ENCODE measurements at regions not wholly inside any gene's neighbourhood (a gene's known extent, or its start where the extent isn't known, plus 50 kb on each side); places are given as distances from the start of the nearest gene placed in this dataset.

- H3K4me1 ChIP-seq (replicated peaks), result peaks cover 11% of the 10 kb centered on the region; the same call in 1 of the 2 replicates
- no peaks in the 10 kb centered on the region for H3K9me3 ChIP-seq (replicated peaks)
- no peaks in the 10 kb centered on the region for H3K36me3 ChIP-seq
- H3K4me3 ChIP-seq, result no peak overlapping the region
- DNase-seq (ENCODE audit: low read depth in 1 of 2, low spot score in 2 of 2), result no peak
- no peak overlapping the region for H3K27ac ChIP-seq
- no peaks in the 10 kb centered on the region for H3K27me3 ChIP-seq (replicated peaks)
Measured at GRCh38 chr6:150723345-150723658, 123.6 kb downstream of the PLEKHG1 start.

DNA sequence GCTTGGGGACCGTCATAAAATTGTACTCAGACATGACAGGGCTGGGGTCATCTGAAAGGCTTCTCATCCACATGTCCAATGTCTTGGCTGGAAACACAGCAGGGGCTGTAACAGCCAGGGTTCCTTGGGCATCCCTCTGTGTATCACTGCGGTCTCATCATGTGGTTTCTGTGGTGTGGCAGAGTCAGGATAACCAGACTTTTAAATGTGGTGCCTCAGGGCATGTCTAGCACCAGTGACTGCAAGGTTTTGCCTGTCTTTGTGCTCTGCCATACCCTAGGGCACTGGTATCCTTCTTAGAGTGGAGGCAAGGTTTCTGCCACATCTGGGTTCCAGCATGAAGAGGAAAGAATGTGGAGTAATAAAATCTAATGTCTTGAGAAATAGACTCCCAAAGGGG, 124.2 kb downstream of the PLEKHG1 start:
- Histone ChIP-seq H3K27me3 (replicated peaks) (no peaks in the 10 kb centered on the region), H3K4me3 (no peak overlapping the region), H3K9me3 (replicated peaks) (no peaks in the 10 kb centered on the region), H3K36me3 (no peaks in the 10 kb centered on the region), H3K27ac (no peak overlapping the region), H3K4me1 (replicated peaks) (peaks cover 11% of the 10 kb centered on the region; the same call in 1 of the 2 replicates)
- DNase-seq (ENCODE audit: low read depth in 1 of 2, low spot score in 2 of 2), result peak in 1 of 2 experiments; percentile 15

DNA sequence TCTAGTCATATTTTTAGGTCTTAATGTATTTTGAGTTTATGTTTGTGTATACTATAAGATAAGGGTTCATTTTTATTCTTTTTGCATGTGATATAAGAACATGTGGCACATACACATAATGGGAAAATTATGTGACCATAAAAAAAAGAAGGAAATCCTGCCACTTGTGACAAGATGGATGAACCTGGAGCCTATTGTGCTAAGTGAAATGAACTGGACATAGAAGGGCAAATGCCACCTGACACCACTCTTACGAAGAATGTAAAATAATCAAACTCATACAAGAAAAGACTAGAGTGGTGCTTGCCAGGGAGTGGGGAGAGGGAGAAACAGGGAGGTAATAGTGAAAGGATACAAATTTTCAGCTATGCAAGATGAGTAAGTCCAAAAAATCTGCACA, 126.1 kb downstream of the PLEKHG1 start:
- Histone ChIP-seq H3K27me3 (replicated peaks) (no peaks in the 10 kb centered on the region), H3K9me3 (replicated peaks) (no peaks in the 10 kb centered on the region), H3K4me3 (no peak overlapping the region), H3K4me1 (replicated peaks) (peaks cover 11% of the 10 kb centered on the region; the same call in 1 of the 2 replicates), H3K27ac (no peak overlapping the region), H3K36me3 (no peaks in the 10 kb centered on the region)
- DNase-seq (ENCODE audit: low read depth in 1 of 2, low spot score in 2 of 2), result no peak

DNA sequence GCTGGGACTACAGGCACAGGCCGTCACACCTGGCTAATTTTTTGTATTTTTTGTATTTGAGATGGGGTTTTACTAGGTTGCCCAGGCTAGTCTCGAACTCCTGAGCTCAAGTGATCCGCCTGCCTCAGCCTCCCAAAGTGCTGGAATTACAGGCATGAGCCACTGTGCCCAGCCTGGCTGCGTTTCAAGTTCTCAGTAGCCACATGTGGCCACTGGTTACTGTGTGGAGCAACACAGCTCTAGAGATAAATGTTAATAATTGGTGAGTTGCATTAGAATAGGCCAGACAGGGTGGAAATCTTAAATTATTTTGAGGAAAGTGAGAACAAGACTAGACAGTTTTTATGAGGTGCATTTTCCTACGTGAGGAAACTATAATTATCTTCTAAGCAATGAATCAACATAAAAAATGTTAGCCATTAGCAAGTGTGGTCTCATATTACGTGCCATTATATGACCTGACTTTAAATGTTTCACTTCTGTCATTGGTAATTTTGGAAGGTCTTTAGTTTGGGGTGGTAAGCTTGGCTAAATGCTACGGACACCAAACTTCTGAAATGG, 129.6 kb downstream of the PLEKHG1 start:
- no peaks in the 10 kb centered on the region for H3K4me1 ChIP-seq (replicated peaks)
- H3K27ac ChIP-seq, result no peak overlapping the region

GRCh38 chr6:150730801-150731457, 131.2 kb downstream of the PLEKHG1 start:
- H3K36me3 ChIP-seq, result no peaks in the 10 kb centered on the region
- no peak for DNase-seq (ENCODE audit: low read depth in 1 of 2, low spot score in 2 of 2)
- no peaks in the 10 kb centered on the region for H3K4me1 ChIP-seq (replicated peaks)
- no peaks in the 10 kb centered on the region for H3K27me3 ChIP-seq (replicated peaks)
- H3K9me3 ChIP-seq (replicated peaks), result no peaks in the 10 kb centered on the region
- no peak overlapping the region for H3K27ac ChIP-seq
- H3K4me3 ChIP-seq, result no peak overlapping the region

More for the DNA sequence above, 129.6 kb downstream of the PLEKHG1 start:
- no peak for DNase-seq (ENCODE audit: low read depth in 1 of 2, low spot score in 2 of 2)
- Histone ChIP-seq H3K36me3 (no peaks in the 10 kb centered on the region), H3K9me3 (replicated peaks) (no peaks in the 10 kb centered on the region), H3K27me3 (replicated peaks) (no peaks in the 10 kb centered on the region), H3K4me3 (no peak overlapping the region)

GRCh38 chr6:150732765-150733539, 132.6 kb upstream of the MTHFD1L start:
- no peak overlapping the region for H3K4me3 ChIP-seq
- H3K36me3 ChIP-seq, result no peaks in the 10 kb centered on the region
- no peaks in the 10 kb centered on the region for H3K27me3 ChIP-seq (replicated peaks)
- H3K4me1 ChIP-seq (replicated peaks), result no peaks in the 10 kb centered on the region
- no peaks in the 10 kb centered on the region for H3K9me3 ChIP-seq (replicated peaks)
- no peak overlapping the region for H3K27ac ChIP-seq
- no peak for DNase-seq (ENCODE audit: low read depth in 1 of 2, low spot score in 2 of 2)

GRCh38 chr6:150733726-150734125, 131.8 kb upstream of the MTHFD1L start:
- no peaks in the 10 kb centered on the region for H3K4me1 ChIP-seq (replicated peaks)
- DNase-seq (ENCODE audit: low read depth in 1 of 2, low spot score in 2 of 2), result no peak
- no peaks in the 10 kb centered on the region for H3K9me3 ChIP-seq (replicated peaks)
- H3K27me3 ChIP-seq (replicated peaks), result no peaks in the 10 kb centered on the region
- no peak overlapping the region for H3K27ac ChIP-seq
- no peak overlapping the region for H3K4me3 ChIP-seq
- no peaks in the 10 kb centered on the region for H3K36me3 ChIP-seq

DNA sequence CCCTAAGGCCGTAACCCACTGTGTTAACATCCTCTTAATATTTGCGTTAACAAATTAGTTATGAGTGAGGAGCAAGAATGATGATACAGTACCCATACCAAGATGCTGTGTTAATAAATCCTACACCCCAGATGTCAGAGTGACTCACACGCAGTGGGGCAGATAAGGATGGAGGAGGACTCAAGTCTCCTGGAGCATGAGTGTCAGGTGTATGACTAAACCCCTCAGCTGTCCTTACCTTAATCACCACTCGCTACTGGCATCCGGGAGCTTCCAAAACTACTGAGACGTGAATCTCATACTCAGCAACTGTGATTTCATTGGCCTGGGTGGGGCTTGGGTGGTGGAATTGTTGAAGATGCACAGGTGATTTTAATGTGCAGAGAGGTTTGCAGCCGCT, 131.3 kb upstream of the MTHFD1L start:
- DNase-seq (ENCODE audit: low read depth in 1 of 2, low spot score in 2 of 2), result no peak
- Histone ChIP-seq H3K27me3 (replicated peaks) (no peaks in the 10 kb centered on the region), H3K27ac (no peak overlapping the region), H3K4me3 (no peak overlapping the region), H3K9me3 (replicated peaks) (no peaks in the 10 kb centered on the region), H3K36me3 (no peaks in the 10 kb centered on the region), H3K4me1 (replicated peaks) (no peaks in the 10 kb centered on the region)

GRCh38 chr6:150735341-150735851, 130.1 kb upstream of the MTHFD1L start:
- Histone ChIP-seq H3K4me3 (no peak overlapping the region), H3K9me3 (replicated peaks) (no peaks in the 10 kb centered on the region), H3K36me3 (no peaks in the 10 kb centered on the region), H3K27ac (no peak overlapping the region), H3K4me1 (replicated peaks) (no peaks in the 10 kb centered on the region), H3K27me3 (replicated peaks) (no peaks in the 10 kb centered on the region)
- DNase-seq (ENCODE audit: low read depth in 1 of 2, low spot score in 2 of 2), result no peak

- no peaks in the 10 kb centered on the region for H3K36me3 ChIP-seq
- H3K27ac ChIP-seq, result no peak overlapping the region
- DNase-seq (ENCODE audit: low read depth in 1 of 2, low spot score in 2 of 2), result no peak
- H3K4me3 ChIP-seq, result no peak overlapping the region
- H3K27me3 ChIP-seq (replicated peaks), result no peaks in the 10 kb centered on the region; the same call in 1 of the 2 replicates
- no peaks in the 10 kb centered on the region for H3K9me3 ChIP-seq (replicated peaks)
- H3K4me1 ChIP-seq (replicated peaks), result no peaks in the 10 kb centered on the region
Measured at GRCh38 chr6:150738092-150738629, 127.3 kb upstream of the MTHFD1L start.

- H3K27ac ChIP-seq, result no peak overlapping the region
- no peaks in the 10 kb centered on the region for H3K36me3 ChIP-seq
- DNase-seq (ENCODE audit: low read depth in 1 of 2, low spot score in 2 of 2), result no peak
- H3K27me3 ChIP-seq (replicated peaks), result peaks cover 3% of the 10 kb centered on the region
- no peak overlapping the region for H3K4me3 ChIP-seq
- H3K9me3 ChIP-seq (replicated peaks), result no peaks in the 10 kb centered on the region
- H3K4me1 ChIP-seq (replicated peaks), result no peaks in the 10 kb centered on the region
Measured at GRCh38 chr6:150739711-150740349, 125.7 kb upstream of the MTHFD1L start.

- H3K9me3 ChIP-seq (replicated peaks), result no peaks in the 10 kb centered on the region
- peaks cover 4% of the 10 kb centered on the region for H3K27me3 ChIP-seq (replicated peaks)
- DNase-seq (ENCODE audit: low read depth in 1 of 2, low spot score in 2 of 2), result no peak
- H3K4me1 ChIP-seq (replicated peaks), result no peaks in the 10 kb centered on the region
- no peak overlapping the region for H3K4me3 ChIP-seq
- no peak overlapping the region for H3K27ac ChIP-seq
- H3K36me3 ChIP-seq, result no peaks in the 10 kb centered on the region
Measured at GRCh38 chr6:150740453-150740852, 125.0 kb upstream of the MTHFD1L start.

- Histone ChIP-seq H3K27me3 (replicated peaks) (peaks cover 4% of the 10 kb centered on the region), H3K36me3 (no peaks in the 10 kb centered on the region), H3K4me3 (no peak overlapping the region), H3K27ac (no peak overlapping the region), H3K4me1 (replicated peaks) (no peaks in the 10 kb centered on the region), H3K9me3 (replicated peaks) (no peaks in the 10 kb centered on the region)
- no peak for DNase-seq (ENCODE audit: low read depth in 1 of 2, low spot score in 2 of 2)
Measured at GRCh38 chr6:150741633-150742200, 123.8 kb upstream of the MTHFD1L start.
